ENCODE measurements at regions not wholly inside any gene's neighbourhood (a gene's known extent, or its start where the extent isn't known, plus 50 kb on each side); places are given as distances from the start of the nearest gene placed in this dataset.

DNA sequence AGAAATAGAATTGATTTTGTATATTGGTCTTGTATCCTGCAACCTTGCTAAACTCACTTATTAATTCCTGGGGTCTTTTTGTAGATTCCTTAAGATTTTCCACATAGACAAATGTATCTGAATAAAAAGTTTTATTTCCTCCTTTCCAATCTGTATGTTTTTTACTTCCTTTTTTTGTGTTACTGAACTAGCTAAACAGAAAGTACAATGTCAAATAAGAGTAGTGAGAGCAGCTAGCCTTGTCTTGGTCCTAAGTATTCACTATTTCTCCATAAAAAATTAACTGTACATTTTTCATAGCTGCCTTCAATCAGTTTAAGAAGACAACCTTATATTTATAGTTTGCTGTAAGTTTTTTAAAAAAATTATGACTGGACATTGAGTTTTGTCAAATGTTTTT lies 74.9 kb downstream of the FASLG start:
- Histone ChIP-seq H3K23ac (ENCODE audit: insufficient read length) (no peak overlapping the region), H4K91ac (replicated peaks; ENCODE audit: insufficient read length, low read length) (no peak overlapping the region), H2BK120ac (replicated peaks; ENCODE audit: low read depth, low read length) (no peak overlapping the region), H3K14ac (ENCODE audit: insufficient read length) (no peak overlapping the region), H3K18ac (ENCODE audit: extremely low read depth, low read length) (no peak overlapping the region), H3K4me3 (ENCODE audit: extremely low read depth in 1 of 4, insufficient read depth in 2 of 4, low read depth in 3 of 4, low read length in 4 of 4) (no peak overlapping the region), H2BK15ac (ENCODE audit: low read length) (no peak overlapping the region), H3K56ac (replicated peaks; ENCODE audit: insufficient read length, low read depth, low read length) (no peak overlapping the region), H4K20me1 (replicated peaks in 1 of 2; ENCODE audit: control insufficient read depth in 1 of 2, insufficient read depth in 2 of 2, low read length in 2 of 2) (no peaks in the 10 kb centered on the region), H3K4me2 (ENCODE audit: insufficient read depth in 1 of 2, low read depth in 2 of 2, low read length in 2 of 2) (no peak overlapping the region), H3K79me1 (ENCODE audit: low read depth, low read length) (no peaks in the 10 kb centered on the region), H3K9me3 (ENCODE audit: insufficient read depth in 2 of 2, low read depth in 1 of 2, low read length in 1 of 2) (no peaks in the 10 kb centered on the region), H3K79me2 (ENCODE audit: control insufficient read depth in 1 of 2, insufficient read depth in 2 of 2, low read length in 2 of 2) (no peaks in the 10 kb centered on the region), H2AFZ (ENCODE audit: low read length) (no peak overlapping the region), H2AK5ac (ENCODE audit: low read depth, low read length) (no peak overlapping the region), H2BK12ac (ENCODE audit: low read depth, low read length) (no peak overlapping the region), H3K4ac (replicated peaks; ENCODE audit: insufficient read length, low read depth, low read length) (no peak overlapping the region), H3K36me3 (ENCODE audit: control insufficient read depth in 2 of 4, insufficient read depth in 4 of 4, low read length in 3 of 4) (no peaks in the 10 kb centered on the region), H3K9ac (replicated peaks in 1 of 4; ENCODE audit: extremely low read depth in 1 of 4, low read depth in 3 of 4, low read length in 3 of 4) (no peak overlapping the region), H3K4me1 (replicated peaks in 1 of 4; ENCODE audit: control insufficient read depth in 3 of 4, insufficient read depth in 4 of 4, low read length in 3 of 4) (no peaks in the 10 kb centered on the region), H4K5ac (ENCODE audit: insufficient read length, low read depth, low read length) (no peak overlapping the region), H3K27me3 (replicated peaks in 1 of 4; ENCODE audit: control insufficient read depth in 3 of 4, extremely low read depth in 1 of 4, insufficient read depth in 3 of 4, low read length in 3 of 4) (no peaks in the 10 kb centered on the region), H3K27ac (ENCODE audit: low read depth, low read length) (no peak overlapping the region), H2BK20ac (ENCODE audit: low read length) (no peak overlapping the region), H3K23me2 (ENCODE audit: low read depth, low read length) (no peaks in the 10 kb centered on the region), H2BK5ac (ENCODE audit: low read depth, low read length) (no peak overlapping the region), H4K8ac (ENCODE audit: extremely low read depth, insufficient read depth, low read length) (no peak overlapping the region)
- no peak for DNase-seq (ENCODE audit: low read depth in 1 of 2, low spot score in 2 of 2)
- CTCF ChIA-PET (ENCODE audit: partially characterized antibody), result interaction anchor here (0.5 to 0.7 kb wide), 2 partner anchors 14 to 279 kb away, joined by 3 read pairs; no protein-coding TSS in a partner anchor
- no peak for FAIRE-seq
- POLR2A ChIA-PET (ENCODE audit: partially characterized antibody), result interaction anchor here (0.7 kb wide), 1 partner anchor 1688 kb away, joined by 3 read pairs; no protein-coding TSS in a partner anchor
- no peak for TF ChIP-seq RFX5 (IDR thresholded peaks at IDR 0.05; ENCODE audit: borderline replicate concordance, low read depth, low read length)
- no peak for TF ChIP-seq YY1 (IDR thresholded peaks at IDR 0.05; ENCODE audit: low read depth, low read length)
- no peak for TF ChIP-seq SP4 (IDR thresholded peaks at IDR 0.05; ENCODE audit: low read length)
- no peak for TF ChIP-seq NANOG (IDR thresholded peaks at IDR 0.05; ENCODE audit: insufficient read depth, low read depth, low read length, poor library complexity, severe bottlenecking)
- no peak for TF ChIP-seq CEBPB (IDR thresholded peaks at IDR 0.05; ENCODE audit: low read depth, low read length)
- no peak for TF ChIP-seq BRCA1 (IDR thresholded peaks at IDR 0.05; ENCODE audit: low read depth, low read length)

All from H1 (cell line).